ENCODE measurements at regions not wholly inside any gene's neighbourhood (a gene's known extent, or its start where the extent isn't known, plus 50 kb on each side); places are given as distances from the start of the nearest gene placed in this dataset.

DNA sequence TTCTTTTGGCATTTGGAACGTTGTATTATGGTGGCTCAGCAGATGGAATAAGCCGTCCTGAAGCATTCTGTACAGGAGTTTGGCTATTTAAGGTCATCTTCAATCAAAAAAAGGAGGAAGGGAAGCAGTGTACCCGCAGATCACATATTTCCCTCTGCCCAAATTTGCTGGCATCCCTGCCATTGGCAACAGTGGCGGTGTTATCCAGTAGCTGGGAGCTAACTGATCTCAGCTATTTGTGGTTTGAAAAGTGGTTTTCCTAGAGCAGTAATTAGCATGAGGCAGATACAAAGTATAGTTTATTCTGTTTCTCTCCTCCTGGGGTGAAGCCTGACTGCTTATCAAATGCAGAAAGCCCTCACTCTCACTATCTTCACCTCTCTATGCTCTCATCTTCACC is 576.8 kb downstream of the QKI start:
- no peaks in the 10 kb centered on the region for H3K9me3 ChIP-seq (ENCODE audit: control insufficient read depth, low read depth, low read length)
- no peaks in the 10 kb centered on the region for H4K20me1 ChIP-seq (ENCODE audit: control insufficient read depth, insufficient read depth, insufficient read length)
- H2BK12ac ChIP-seq (ENCODE audit: insufficient read length, low read depth, low read length), result no peak overlapping the region
- no peak overlapping the region for H4K91ac ChIP-seq (ENCODE audit: insufficient read length, low read depth, low read length)
- no peaks in the 10 kb centered on the region for H3K79me1 ChIP-seq (ENCODE audit: insufficient read depth, low read depth, low read length, poor library complexity, severe bottlenecking)
- H2BK20ac ChIP-seq (ENCODE audit: low read depth, low read length, poor library complexity, severe bottlenecking), result no peak overlapping the region
- H3K27me3 ChIP-seq (ENCODE audit: insufficient read depth, low read length), result no peaks in the 10 kb centered on the region
- H2BK5ac ChIP-seq (ENCODE audit: insufficient read length, low read length), result no peak overlapping the region
- no peak overlapping the region for H3K4me3 Mint-ChIP-seq
- DNase-seq, result no peak
- no peak overlapping the region for H3K27ac Mint-ChIP-seq
- H3K4me1 Mint-ChIP-seq, result no peaks in the 10 kb centered on the region; a peak in 1 of 4 replicates
- H3K4me2 ChIP-seq (ENCODE audit: insufficient read depth, insufficient read length, low read length), result no peak overlapping the region
- no peak overlapping the region for H2BK120ac ChIP-seq (ENCODE audit: low read depth, low read length, poor library complexity, severe bottlenecking)
- H3K14ac ChIP-seq (ENCODE audit: insufficient read depth, low read length), result no peak overlapping the region
- H3T11ph ChIP-seq (ENCODE audit: low read length), result no peak overlapping the region
- no peaks in the 10 kb centered on the region for H3K4me1 ChIP-seq (ENCODE audit: insufficient read depth, low read length)
- H3K23ac ChIP-seq (ENCODE audit: insufficient read length, low read depth, low read length), result no peak overlapping the region
- H3K27me3 Mint-ChIP-seq (ENCODE audit: low read depth), result no peaks in the 10 kb centered on the region; the same call in 1 of the 2 replicates
- H3K27ac ChIP-seq (ENCODE audit: insufficient read length, low read depth, low read length), result no peak overlapping the region
- no peaks in the 10 kb centered on the region for H3K9me3 Mint-ChIP-seq
- no peak overlapping the region for H3K18ac ChIP-seq (ENCODE audit: insufficient read length, low read depth, low read length)
- WGBS (ENCODE audit: extremely low coverage, insufficient read length, low lambda C conversion rate), result no CpG with 5 or more reads among the region's 4 CpGs
- no peaks in the 10 kb centered on the region for H3K36me3 Mint-ChIP-seq (ENCODE audit: insufficient read depth in 1 of 3, low read depth in 3 of 3)
- H2AK5ac ChIP-seq (ENCODE audit: insufficient read length, low read length), result no peak overlapping the region
- no peak overlapping the region for H2BK15ac ChIP-seq (ENCODE audit: low read depth, low read length)
- no peak overlapping the region for H4K5ac ChIP-seq (ENCODE audit: insufficient read length, low read depth, low read length)
- no peak overlapping the region for H3K4ac ChIP-seq (ENCODE audit: low read depth, low read length)
- H3K79me2 ChIP-seq (ENCODE audit: insufficient read depth, low read length), result no peaks in the 10 kb centered on the region
- H2AFZ ChIP-seq (ENCODE audit: low read length), result no peak overlapping the region
- H3K56ac ChIP-seq (ENCODE audit: insufficient read length, low read depth, low read length), result no peak overlapping the region
- H3K23me2 ChIP-seq (ENCODE audit: insufficient read length, low read depth, low read length, poor library complexity, severe bottlenecking), result no peaks in the 10 kb centered on the region
- no peak for TF ChIP-seq CTCF (conservative IDR thresholded peaks at IDR 0.05)
- H4K8ac ChIP-seq (replicated peaks; ENCODE audit: insufficient read length, low read depth, low read length), result no peak overlapping the region
- H3K9ac ChIP-seq (ENCODE audit: extremely low read depth, insufficient read length, low read length), result no peak overlapping the region

Measured in H9 (cell line).